Activated CD4-positive, alpha-beta T cell treated with anti-CD3 and anti-CD28 coated beads for 48 hours (primary cell): ENCODE measurements at regions not wholly inside any gene's neighbourhood (a gene's known extent, or its start where the extent isn't known, plus 50 kb on each side); places are given as distances from the start of the nearest gene placed in this dataset.
"Not testable (repeated sequence)": the region's sequence is repeated elsewhere in the genome, so short reads cannot be mapped to it uniquely, and the experiment has no call there.

Source experiments
- DNase-seq: peaks from one replicate; pipeline ENCODE4 v3.0.0-alpha.2; 2020

DNA sequence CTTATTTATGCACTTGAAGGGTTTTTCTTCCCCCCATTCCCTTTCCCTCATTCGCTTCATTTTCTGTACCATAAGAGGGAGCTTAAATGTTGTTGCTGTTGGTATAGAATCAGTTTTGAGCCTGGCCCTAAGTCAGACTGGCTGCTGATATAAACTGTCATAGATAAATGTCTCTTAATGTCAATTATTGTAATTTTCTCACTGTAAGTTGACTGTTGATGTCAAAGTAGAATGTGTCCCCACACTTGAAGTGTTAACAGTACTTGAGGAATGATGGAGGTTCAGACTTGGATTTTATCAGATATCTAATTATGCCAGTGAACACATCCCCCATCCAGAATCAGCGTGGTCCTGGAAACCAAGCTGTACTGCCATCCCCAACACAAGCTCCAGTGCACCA, 87.8 kb downstream of the PRR15 start:
- no peak for DNase-seq

- no peak for DNase-seq
Measured at GRCh38 chr7:29652556-29652955, 88.9 kb downstream of the PRR15 start.

- not testable (repeated sequence) for DNase-seq
Measured at GRCh38 chr7:29654340-29654739, 90.7 kb downstream of the PRR15 start.

DNA sequence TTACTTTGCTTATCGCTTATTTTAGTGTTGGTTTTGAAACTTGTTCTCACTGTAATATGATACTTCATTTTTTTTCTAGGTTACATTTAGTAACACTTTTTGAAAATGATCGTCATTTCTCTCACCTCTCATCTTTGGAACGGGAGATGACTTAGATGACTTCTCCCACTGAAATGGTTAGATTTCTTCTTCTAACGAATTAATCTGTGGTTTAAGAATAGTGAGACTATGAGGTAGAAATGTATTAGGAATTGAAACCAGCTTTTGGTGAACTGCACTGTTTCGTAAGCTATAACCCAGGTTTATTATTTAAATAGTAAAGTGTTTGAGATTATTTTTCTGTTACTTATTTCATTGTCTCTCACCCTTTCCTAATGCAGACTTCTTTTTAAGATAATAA, 93.7 kb downstream of the PRR15 start:
- DNase-seq, result no peak

DNA sequence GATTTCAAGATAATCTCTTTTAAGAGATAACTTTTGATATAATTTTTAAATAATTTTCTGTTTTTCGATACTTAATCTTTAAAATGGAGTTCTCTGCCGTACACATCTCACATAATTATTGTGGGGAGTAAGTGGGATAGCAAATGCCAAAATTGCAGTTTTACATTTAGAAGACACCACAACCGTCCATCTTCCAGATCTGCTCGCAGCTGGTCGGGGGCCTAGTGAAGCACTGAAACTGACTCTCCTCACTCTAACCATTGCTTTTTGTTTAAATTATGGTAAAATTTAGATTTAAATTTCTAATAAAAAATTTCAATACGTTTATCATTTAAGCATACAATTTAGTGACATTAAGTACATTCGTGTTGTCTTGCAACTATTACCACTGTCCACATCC, 94.2 kb downstream of the PRR15 start:
- no peak for DNase-seq

- DNase-seq, result not testable (repeated sequence)
Measured at GRCh38 chr7:29659213-29659612, 95.6 kb downstream of the PRR15 start.

DNA sequence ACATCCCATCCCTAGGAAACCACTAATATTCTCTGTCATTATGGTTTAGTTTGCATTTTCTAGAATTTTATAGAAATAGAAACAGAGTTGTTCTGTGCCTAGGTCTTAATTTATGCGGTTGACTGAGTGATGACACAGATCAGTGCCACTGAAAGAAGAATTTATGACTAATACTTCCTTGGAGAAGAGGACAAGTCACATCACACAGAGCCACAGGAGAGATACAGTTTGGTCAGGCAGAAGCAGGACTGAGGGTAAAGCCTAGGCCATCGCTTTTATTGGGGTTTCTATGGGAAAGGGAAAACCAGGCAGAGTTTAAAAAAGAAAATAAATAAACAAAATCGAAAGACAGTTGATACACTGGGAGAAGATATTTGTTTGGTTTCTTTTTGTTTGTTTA, 99.3 kb downstream of the PRR15 start:
- not testable (repeated sequence) for DNase-seq

DNA sequence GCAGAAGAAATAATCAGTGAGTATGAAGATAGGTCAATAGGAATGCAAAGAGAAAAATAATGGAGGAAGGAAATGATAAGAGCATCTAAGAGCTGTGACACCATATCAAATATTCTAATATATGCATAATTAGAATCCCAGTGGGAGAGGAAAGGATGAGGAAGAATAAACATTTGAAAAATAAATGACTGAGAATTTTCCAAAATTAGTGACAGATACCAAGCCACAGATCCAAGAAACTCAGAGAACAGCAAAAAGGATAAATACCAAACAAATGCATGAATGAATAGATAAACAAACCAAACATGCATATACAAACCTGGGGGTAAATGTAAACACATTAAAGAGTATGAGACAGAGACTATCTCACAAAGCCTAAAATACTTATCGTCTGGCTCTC, 101.4 kb downstream of the PRR15 start:
- not testable (repeated sequence) for DNase-seq

- not testable (repeated sequence) for DNase-seq
Measured at GRCh38 chr7:29667096-29667669, 103.5 kb downstream of the PRR15 start.

DNA sequence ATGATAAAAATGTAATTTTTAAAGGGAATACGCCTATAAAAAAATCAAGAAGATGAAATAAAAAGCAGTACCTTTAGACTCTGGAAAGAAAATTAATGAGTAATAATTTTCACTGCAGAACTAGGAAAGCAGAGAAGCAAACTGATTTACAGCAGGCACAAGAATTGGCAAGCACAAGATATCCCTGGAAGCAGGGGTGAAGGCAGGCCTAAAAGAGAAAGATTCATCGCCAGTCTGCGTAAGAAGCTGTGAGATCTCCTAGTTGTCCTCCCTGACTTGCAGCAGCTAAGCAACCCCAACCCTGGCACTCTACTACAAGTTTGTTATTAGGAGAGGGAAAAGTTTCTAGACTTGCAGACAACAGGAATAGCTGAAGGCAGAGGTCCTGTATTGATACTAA, 107.7 kb downstream of the PRR15 start:
- not testable (repeated sequence) for DNase-seq

GRCh38 chr7:29673635-29674034, 110.0 kb downstream of the PRR15 start:
- not testable (repeated sequence) for DNase-seq

- not testable (repeated sequence) for DNase-seq
Measured at GRCh38 chr7:29674626-29675025, 111.0 kb downstream of the PRR15 start.

DNA sequence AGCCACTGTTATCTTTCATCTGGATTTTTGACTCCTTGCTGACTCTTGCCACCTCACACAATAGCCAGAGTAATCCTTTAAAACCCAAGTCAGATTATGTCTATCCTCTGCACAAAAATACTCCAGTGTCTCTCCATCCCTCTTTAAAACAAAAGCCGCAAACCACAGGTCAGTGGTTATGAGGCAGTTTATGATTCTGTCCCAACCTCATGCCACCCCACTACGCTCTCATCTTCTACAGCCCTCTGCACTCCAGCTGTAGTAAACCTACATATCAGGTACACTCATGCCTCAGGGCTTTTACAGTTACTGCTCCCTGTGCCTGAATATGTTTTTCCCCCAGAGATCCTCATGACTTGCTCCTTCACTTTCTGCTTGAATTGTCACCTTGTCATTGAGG, 113.6 kb downstream of the PRR15 start:
- DNase-seq, result not testable (repeated sequence)

GRCh38 chr7:29679963-29680362, 116.3 kb downstream of the PRR15 start:
- not testable (repeated sequence) for DNase-seq

DNA sequence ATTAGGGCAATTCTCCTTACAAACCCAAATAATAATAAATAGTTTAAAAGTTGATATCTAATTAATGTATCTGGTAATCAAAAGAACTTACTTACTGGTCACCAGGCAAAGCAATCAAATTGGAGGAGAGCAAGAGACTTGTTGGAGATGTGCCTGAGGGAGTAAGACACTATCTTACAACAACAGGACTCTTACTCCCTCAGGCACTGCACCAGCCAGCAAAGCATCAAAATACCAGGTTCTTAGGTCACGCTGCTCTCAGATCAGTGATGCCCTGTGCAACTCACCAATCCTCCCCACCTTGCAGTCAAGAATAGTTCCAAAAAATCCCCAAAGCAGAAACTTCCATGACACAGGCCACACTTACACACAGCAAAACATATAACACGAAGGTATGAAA, 117.0 kb downstream of the PRR15 start:
- DNase-seq, result not testable (repeated sequence)

- not testable (repeated sequence) for DNase-seq
Measured at GRCh38 chr7:29684151-29684786, 120.6 kb downstream of the PRR15 start.

DNA sequence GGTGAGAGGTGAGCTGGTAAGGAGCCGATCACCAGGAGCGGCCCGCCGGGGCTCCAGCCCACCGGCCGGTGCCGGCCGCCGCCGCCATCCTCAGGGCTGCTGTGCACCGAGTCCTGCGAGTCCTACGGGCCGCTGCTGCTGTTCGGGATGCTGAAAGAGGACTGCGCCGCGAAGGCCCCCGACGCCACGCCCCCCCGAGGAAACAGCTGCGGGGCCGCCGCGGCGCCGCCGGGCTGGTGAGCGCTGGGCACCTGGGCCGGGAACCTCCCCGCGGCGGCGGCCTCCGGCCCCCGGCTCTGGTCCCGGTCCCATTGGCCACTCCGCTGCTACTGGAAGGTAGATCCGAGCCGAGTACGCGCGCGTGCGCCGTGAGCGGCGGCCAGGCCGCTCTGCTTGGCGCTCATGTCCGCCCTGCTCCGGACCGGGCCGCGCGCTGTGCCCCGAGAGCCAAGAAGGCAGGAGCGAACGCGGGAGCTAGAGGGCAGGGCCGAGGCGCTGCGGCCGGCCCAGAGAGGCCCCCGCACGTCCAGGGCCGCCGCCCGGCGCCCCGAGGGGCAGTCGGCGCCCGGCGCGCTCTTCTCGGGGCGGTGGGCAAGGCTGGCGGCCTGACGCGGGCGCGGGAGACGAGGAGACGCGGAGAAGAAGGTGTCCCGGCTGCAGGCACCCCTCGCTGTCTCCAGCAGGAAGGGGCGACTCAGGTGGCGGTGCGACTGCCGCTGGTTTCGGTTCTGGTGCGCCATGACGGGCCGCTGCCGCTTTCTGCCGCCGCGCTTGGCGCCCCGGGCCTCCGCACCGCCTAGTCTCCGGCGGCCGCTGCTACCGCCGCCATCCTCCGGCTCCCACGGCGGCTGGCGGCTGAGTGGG, 121.3 kb upstream of the WIPF3 start:
- peak; percentile 56 for DNase-seq

- DNase-seq, result not testable (repeated sequence)
Measured at GRCh38 chr7:29685651-29686271, 120.5 kb upstream of the WIPF3 start.

DNA sequence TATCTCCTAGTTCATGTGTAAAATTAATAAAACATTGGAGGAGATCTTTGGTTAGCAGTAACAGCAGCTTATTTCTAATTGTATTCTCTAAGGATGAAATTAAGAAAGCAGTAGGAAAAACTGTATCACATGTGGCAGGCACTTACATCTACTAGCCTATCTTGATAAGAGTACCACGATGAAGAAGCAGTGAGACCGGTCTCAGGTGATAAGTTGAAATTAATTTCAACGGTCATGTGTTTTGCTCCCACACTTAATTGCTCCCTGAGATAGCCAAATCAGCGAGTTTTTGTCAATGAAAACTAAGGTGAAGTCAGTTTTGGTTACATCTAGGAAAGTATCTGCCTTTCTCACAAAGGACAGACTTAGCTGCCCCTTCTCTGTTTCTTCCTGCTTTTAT, 115.8 kb upstream of the WIPF3 start:
- not testable (repeated sequence) for DNase-seq

GRCh38 chr7:29696402-29696801, 109.9 kb upstream of the WIPF3 start:
- DNase-seq, result not testable (repeated sequence)

DNA sequence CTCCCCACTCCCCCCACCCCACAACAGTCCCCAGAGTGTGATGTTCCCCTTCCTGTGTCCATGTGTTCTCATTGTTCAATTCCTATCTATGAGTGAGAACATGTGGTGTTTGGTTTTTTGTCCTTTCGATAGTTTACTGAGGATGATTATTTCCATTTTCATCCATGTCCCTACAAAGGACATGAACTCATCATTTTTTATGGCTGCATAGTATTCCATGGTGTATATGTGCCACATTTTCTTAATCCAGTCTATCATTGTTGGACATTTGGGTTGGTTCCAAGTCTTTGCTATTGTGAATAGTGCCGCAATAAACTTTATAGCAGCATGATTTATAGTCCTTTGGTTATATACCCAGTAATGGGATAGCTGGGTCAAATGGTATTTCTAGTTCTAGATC, 106.6 kb upstream of the WIPF3 start:
- not testable (repeated sequence) for DNase-seq

DNA sequence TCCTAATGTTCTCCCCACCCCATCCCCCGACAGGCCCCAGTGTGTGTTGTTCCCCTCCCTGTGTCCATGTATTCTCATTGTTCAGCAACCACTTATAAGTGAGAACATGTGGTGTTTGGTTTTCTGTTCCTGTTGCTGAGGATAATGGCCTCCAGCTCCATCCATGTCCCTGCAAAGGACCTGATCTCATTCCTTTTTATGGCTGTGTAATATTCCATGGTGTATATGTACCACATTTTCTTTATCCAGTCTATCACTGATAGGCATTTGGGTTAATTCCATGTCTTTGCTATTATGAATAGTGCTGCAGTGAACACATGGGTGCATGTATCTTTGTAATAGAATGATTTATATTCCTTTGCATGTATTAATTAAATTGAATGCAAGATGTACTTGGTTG, 104.8 kb upstream of the WIPF3 start:
- DNase-seq, result not testable (repeated sequence)

DNA sequence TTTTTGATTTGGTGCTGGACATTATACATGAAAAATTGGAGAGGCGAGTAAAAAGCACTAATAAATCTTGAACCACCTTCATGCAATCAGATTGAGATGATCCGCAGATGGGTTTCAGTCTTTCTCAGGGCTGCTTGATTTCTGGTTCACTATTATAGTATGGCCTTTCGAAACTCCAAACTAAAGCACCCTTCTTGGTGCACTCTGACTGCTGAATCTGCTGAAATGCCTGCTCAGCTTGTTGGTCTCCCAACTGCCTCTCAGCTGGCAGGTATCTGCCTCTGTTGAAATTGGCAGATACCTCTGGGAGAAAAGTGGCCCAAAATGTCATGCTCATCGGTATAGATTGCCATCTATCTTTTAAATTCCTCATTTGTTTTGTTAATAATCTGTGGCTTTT, 102.5 kb upstream of the WIPF3 start:
- DNase-seq, result not testable (repeated sequence)
